Fibroblast of lung (primary cell): ENCODE measurements at regions not wholly inside any gene's neighbourhood (a gene's known extent, or its start where the extent isn't known, plus 50 kb on each side); places are given as distances from the start of the nearest gene placed in this dataset.

Source experiments
- DNase-seq, 2 donors: peaks; one replicate each; pipeline versions ENCODE4 v3.0.0 to v3.0.0-alpha.2; 2010; ENCODE audit warnings: low read depth in 2 of 2
- H2AFZ ChIP-seq: 2 replicates; pipeline ENCODE4 v1.5.1; 2012; ENCODE audit warnings: low read length, control low read depth, inconsistent platforms
- H3K27ac ChIP-seq: 2 replicates; pipeline ENCODE4 v1.5.1; 2011; ENCODE audit warnings: low read length, control low read depth; ENCODE audit not compliant: insufficient read depth
- H3K27me3 ChIP-seq: 2 replicates; pipeline ENCODE4 v1.5.1; 2011; ENCODE audit warnings: mild to moderate bottlenecking, low read length; ENCODE audit not compliant: control insufficient read depth, insufficient read depth
- H3K36me3 ChIP-seq: 2 replicates; pipeline ENCODE4 v1.5.1; 2011; ENCODE audit warnings: low read length; ENCODE audit not compliant: control insufficient read depth, insufficient read depth
- H3K4me1 ChIP-seq: 2 replicates; pipeline ENCODE4 v1.5.1; 2011; ENCODE audit warnings: low read length; ENCODE audit not compliant: control insufficient read depth, insufficient read depth; ENCODE audit errors: extremely low read depth
- H3K4me2 ChIP-seq: 2 replicates; pipeline ENCODE4 v1.5.1; 2011; ENCODE audit warnings: low read length, control low read depth; ENCODE audit not compliant: insufficient read depth; ENCODE audit errors: extremely low read depth
- H3K4me3 ChIP-seq, 4 experiments: fragments of 200-600 bp in 1 of 4; sonication (generic) in 1 of 4; replicated peaks in 1 of 4; 2 replicates each; pipeline ENCODE4 v1.5.1; 2011 to 2016; ENCODE audit warnings: low read length in 4 of 4, low read depth in 3 of 4, mild to moderate bottlenecking in 3 of 4, control low read depth in 2 of 4, inconsistent platforms in 1 of 4, mixed read lengths in 1 of 4; ENCODE audit not compliant: insufficient read depth in 1 of 4; ENCODE audit errors: control extremely low read depth in 1 of 4
- H3K79me2 ChIP-seq: 2 replicates; pipeline ENCODE4 v1.5.1; 2012; ENCODE audit warnings: mild to moderate bottlenecking, low read length, inconsistent platforms; ENCODE audit not compliant: control insufficient read depth, insufficient read depth
- H3K9ac ChIP-seq: 2 replicates; pipeline ENCODE4 v1.5.1; 2011; ENCODE audit warnings: mild to moderate bottlenecking, low read length, control low read depth; ENCODE audit not compliant: insufficient read depth
- H3K9me3 ChIP-seq: 2 replicates; pipeline ENCODE4 v1.5.1; 2012; ENCODE audit warnings: low read depth, low read length; ENCODE audit not compliant: control insufficient read depth, insufficient read depth
- H4K20me1 ChIP-seq: 2 replicates; pipeline ENCODE4 v1.5.1; 2011; ENCODE audit warnings: low read length; ENCODE audit not compliant: control insufficient read depth, insufficient read depth; ENCODE audit errors: extremely low read depth
- CTCF ChIP-seq, 2 donors: IDR thresholded peaks in 1 of 2; conservative IDR thresholded peaks in 1 of 2; 1 replicate in 1 of 2; 2 replicates in 1 of 2; pipeline ENCODE4 v1.5.1; 2011 to 2012; ENCODE audit warnings: low read length in 2 of 2, control low read depth in 1 of 2, inconsistent platforms in 1 of 2, low read depth in 1 of 2, mild to moderate bottlenecking in 1 of 2
- EZH2 ChIP-seq: IDR thresholded peaks from 2 replicates; pipeline ENCODE4 v1.5.1; 2012; ENCODE audit warnings: low read length, control low read depth, mild to moderate bottlenecking; ENCODE audit errors: missing control alignments

GRCh38 chr20:57769756-57770155, 59.9 kb upstream of the PMEPA1 start:
- no peak overlapping the region for H3K9ac ChIP-seq

GRCh38 chr20:57768519-57768918, 58.7 kb upstream of the PMEPA1 start:
- H3K9me3 ChIP-seq, result no peaks in the 10 kb centered on the region
- no peak overlapping the region for H3K27ac ChIP-seq
- H3K27me3 ChIP-seq, result no peaks in the 10 kb centered on the region
- no peaks in the 10 kb centered on the region for H3K36me3 ChIP-seq
- no peaks in the 10 kb centered on the region for H4K20me1 ChIP-seq
- no peak overlapping the region for H2AFZ ChIP-seq
- TF ChIP-seq EZH2 (no peak), CTCF (conservative IDR thresholded peaks at IDR 0.05 in 1 of 2, IDR thresholded peaks at IDR 0.05 in 1 of 2; ENCODE audit: low read depth in 1 of 2, low read length in 2 of 2) (no peak)
- no peak overlapping the region for H3K4me2 ChIP-seq
- no peak overlapping the region for H3K9ac ChIP-seq
- H3K79me2 ChIP-seq, result no peaks in the 10 kb centered on the region
- H3K4me3 ChIP-seq, result no peak overlapping the region
- DNase-seq, result no peak
- H3K4me1 ChIP-seq, result no peaks in the 10 kb centered on the region

More at GRCh38 chr20:57769756-57770155, 59.9 kb upstream of the PMEPA1 start:
- Histone ChIP-seq H3K27me3 (no peaks in the 10 kb centered on the region), H3K36me3 (no peaks in the 10 kb centered on the region), H3K27ac (no peak overlapping the region), H3K79me2 (no peaks in the 10 kb centered on the region), H3K9me3 (no peaks in the 10 kb centered on the region), H3K4me1 (no peaks in the 10 kb centered on the region), H4K20me1 (no peaks in the 10 kb centered on the region), H3K4me2 (no peak overlapping the region), H3K4me3 (no peak overlapping the region), H2AFZ (no peak overlapping the region)
- DNase-seq, result no peak
- TF ChIP-seq EZH2, result no peak
- no peak for TF ChIP-seq CTCF (conservative IDR thresholded peaks at IDR 0.05 in 1 of 2, IDR thresholded peaks at IDR 0.05 in 1 of 2; ENCODE audit: low read depth in 1 of 2, low read length in 2 of 2)

GRCh38 chr20:57767441-57767840, 57.6 kb upstream of the PMEPA1 start:
- no peak for DNase-seq
- Histone ChIP-seq H3K4me1 (no peaks in the 10 kb centered on the region), H3K79me2 (no peaks in the 10 kb centered on the region), H4K20me1 (no peaks in the 10 kb centered on the region), H3K27me3 (no peaks in the 10 kb centered on the region), H3K9me3 (no peaks in the 10 kb centered on the region), H3K4me3 (no peak overlapping the region), H3K27ac (no peak overlapping the region), H3K36me3 (no peaks in the 10 kb centered on the region), H3K9ac (no peak overlapping the region), H2AFZ (no peak overlapping the region), H3K4me2 (no peak overlapping the region)
- no peak for TF ChIP-seq CTCF (conservative IDR thresholded peaks at IDR 0.05 in 1 of 2, IDR thresholded peaks at IDR 0.05 in 1 of 2; ENCODE audit: low read depth in 1 of 2, low read length in 2 of 2)
- TF ChIP-seq EZH2, result no peak
